B cell (primary cell): ENCODE measurements at regions not wholly inside any gene's neighbourhood (a gene's known extent, or its start where the extent isn't known, plus 50 kb on each side); places are given as distances from the start of the nearest gene placed in this dataset.

Source experiments
- ATAC-seq: fragments of 200-7000 bp; cut with Tn5 transposase; one replicate; pipeline ENCODE4 v1.10.0; 2021; ENCODE audit warnings: low read depth, mild to moderate bottlenecking, moderate number of reproducible peaks, moderate library complexity
- CTCF ChIA-PET: fragments of 350-600 bp; sonication (Branson Sonifier 250); formaldehyde crosslinking; loops from one replicate; lab custom pipeline; 2021; ENCODE audit warnings: antibody characterized with exemption, inconsistent platforms; lab: Charles Lee
- POLR2A ChIA-PET: fragments of 350-600 bp; sonication (Branson Sonifier 250); formaldehyde crosslinking; loops from one replicate; lab custom pipeline; 2021; ENCODE audit warnings: antibody characterized with exemption; lab: Charles Lee
- DNase-seq: peaks from one replicate; pipeline ENCODE4 v3.0.0; 2013
- H2AFZ ChIP-seq: 2 replicates; pipeline ENCODE4 v1.6.1; 2012; ENCODE audit warnings: mild to moderate bottlenecking, low read depth, low read length; ENCODE audit not compliant: insufficient read depth, poor library complexity, severe bottlenecking
- H3K27ac ChIP-seq, 2 donors: 1 replicate in 1 of 2; 2 replicates in 1 of 2; pipeline ENCODE4 v1.5.1; 2012 to 2013; ENCODE audit warnings: low read length in 2 of 2, mild to moderate bottlenecking in 2 of 2, moderate library complexity in 1 of 2
- H3K27me3 ChIP-seq, 4 experiments: fragments of 200-600 bp in 1 of 4; sonication (generic) in 1 of 4; replicated peaks in 1 of 4; 1 replicate in 2 of 4; 2 replicates in 2 of 4; pipeline versions ENCODE4 v1.6.1 to v1.7.0; 2013 to 2016; ENCODE audit warnings: low read length in 3 of 4, mild to moderate bottlenecking in 2 of 4, mixed read lengths in 1 of 4, moderate library complexity in 1 of 4; ENCODE audit not compliant: insufficient read depth in 4 of 4, control insufficient read depth in 3 of 4; ENCODE audit errors: control extremely low read depth in 1 of 4
- H3K36me3 ChIP-seq, 2 experiments: replicated peaks in 1 of 2; 1 replicate in 1 of 2; 2 replicates in 1 of 2; pipeline versions ENCODE4 v1.6.1 to v1.7.1; 2013; ENCODE audit warnings: low read length in 1 of 2; ENCODE audit not compliant: insufficient read depth in 2 of 2, control insufficient read depth in 1 of 2; ENCODE audit errors: control extremely low read depth in 1 of 2, extremely low read depth in 1 of 2
- H3K4me1 ChIP-seq, 2 donors: fragments of 200-600 bp in 1 of 2; sonication (generic) in 1 of 2; 1 replicate in 1 of 2; 2 replicates in 1 of 2; pipeline versions ENCODE4 v1.5.1 to v1.6.1; 2013 to 2017; ENCODE audit warnings: low read length in 2 of 2; ENCODE audit not compliant: control insufficient read depth in 2 of 2, insufficient read depth in 2 of 2
- H3K4me2 ChIP-seq: replicated peaks from 2 replicates; pipeline ENCODE3; 2012; ENCODE audit warnings: mild to moderate bottlenecking, low read depth, low read length; ENCODE audit not compliant: poor library complexity, severe bottlenecking
- H3K4me3 ChIP-seq, 5 experiments: fragments of 200-600 bp in 1 of 5; sonication (generic) in 1 of 5; 1 replicate in 3 of 5; 2 replicates in 2 of 5; pipeline versions ENCODE4 v1.5.1 to v1.7.0; 2011 to 2016; ENCODE audit warnings: low read length in 4 of 5, mild to moderate bottlenecking in 4 of 5, low read depth in 2 of 5, control low read depth in 1 of 5, moderate library complexity in 1 of 5; ENCODE audit not compliant: insufficient read depth in 1 of 5; ENCODE audit errors: control extremely low read depth in 1 of 5, extremely low read depth in 1 of 5
- H3K79me2 ChIP-seq: fragments of 200-600 bp; sonication (generic); one replicate; pipeline ENCODE4 v1.6.0; 2016; ENCODE audit warnings: low read length; ENCODE audit not compliant: control insufficient read depth, insufficient read depth
- H3K9ac ChIP-seq: fragments of 200-600 bp; sonication (generic); 2 replicates; pipeline ENCODE4 v1.6.1; 2017; ENCODE audit warnings: mild to moderate bottlenecking, low read length, moderate library complexity
- H3K9me3 ChIP-seq, 3 donors: one replicate each; pipeline versions ENCODE4 v1.6.1 to v1.7.1; 2013; ENCODE audit warnings: low read length in 2 of 3; ENCODE audit not compliant: control insufficient read depth in 2 of 3, insufficient read depth in 1 of 3; ENCODE audit errors: control extremely low read depth in 1 of 3
- H4K20me1 ChIP-seq: 2 replicates; pipeline ENCODE4 v1.6.0; 2012; ENCODE audit warnings: mild to moderate bottlenecking, low read length; ENCODE audit not compliant: insufficient read depth, control insufficient read depth, poor library complexity, severe bottlenecking
- H3K27ac Mint-ChIP-seq: one replicate; pipeline ENCODE4 v1.8.0; 2021; ENCODE audit warnings: mixed read lengths
- H3K27me3 Mint-ChIP-seq: one replicate; pipeline ENCODE4 v1.8.0; 2021; ENCODE audit warnings: mixed read lengths
- H3K4me1 Mint-ChIP-seq: one replicate; pipeline ENCODE4 v1.8.0; 2021; ENCODE audit warnings: mixed read lengths
- H3K4me3 Mint-ChIP-seq: one replicate; pipeline ENCODE4 v1.8.0; 2021; ENCODE audit warnings: mixed read lengths
- H3K9me3 Mint-ChIP-seq: one replicate; pipeline ENCODE4 v1.8.0; 2022; ENCODE audit warnings: mixed read lengths; ENCODE audit not compliant: insufficient read depth
- CTCF ChIP-seq: fragments of 200-600 bp; IDR thresholded peaks from one replicate; pipeline ENCODE4 v1.8.0; 2022; ENCODE audit warnings: antibody characterized with exemption, mild to moderate bottlenecking
- EZH2 ChIP-seq: IDR thresholded peaks from 2 replicates; pipeline ENCODE4 v1.6.1; 2012; ENCODE audit warnings: borderline replicate concordance, low read depth, mild to moderate bottlenecking, moderate library complexity, low read length; ENCODE audit not compliant: insufficient read depth, poor library complexity, severe bottlenecking
- WGBS: methylation state at CpG from one replicate; pipeline ENCODE4 v1.1.5; 2013; ENCODE audit warnings: missing lambda C conversion rate; ENCODE audit not compliant: insufficient coverage; 5-methylcytosine and 5-hydroxymethylcytosine counted together
- intact Hi-C: fragments of 100-400 bp; cut with micrococcal nuclease; formaldehyde crosslinking; loops from one replicate; pipeline ENCODE4 v1.10.0; 2022

GRCh38 chr10:85008488-85009184 lies 680.2 kb downstream of the CCSER2 start:
- no peak overlapping the region for H3K4me3 ChIP-seq
- no peaks in the 10 kb centered on the region for H3K36me3 ChIP-seq
- H3K4me1 ChIP-seq: no peaks in the 10 kb centered on the region
- 88% methylated on average over 3 of the region's 6 CpGs for WGBS
- Mint-ChIP-seq H3K4me3 (no peak overlapping the region), H3K9me3 (no peaks in the 10 kb centered on the region), H3K4me1 (no peaks in the 10 kb centered on the region), H3K27me3 (no peaks in the 10 kb centered on the region), H3K27ac (no peak overlapping the region)
- TF ChIP-seq EZH2 (no peak), CTCF (no peak)
- H3K9me3 ChIP-seq: no peaks in the 10 kb centered on the region
- H3K79me2 ChIP-seq: no peaks in the 10 kb centered on the region
- ATAC-seq (no peak), DNase-seq (no peak)
- no peak overlapping the region for H2AFZ ChIP-seq
- H3K27ac ChIP-seq: no peak overlapping the region
- H4K20me1 ChIP-seq: no peaks in the 10 kb centered on the region
- H3K27me3 ChIP-seq: no peaks in the 10 kb centered on the region
- H3K4me2 ChIP-seq: no peak overlapping the region
- H3K9ac ChIP-seq: no peak overlapping the region
- POLR2A ChIA-PET: no interaction called here
- intact Hi-C loops: no loop called here
- CTCF ChIA-PET: no interaction called here

GRCh38 chr10:85012305-85012704 lies 683.9 kb downstream of the CCSER2 start:
- H3K27me3 Mint-ChIP-seq: no peaks in the 10 kb centered on the region
- Histone ChIP-seq H3K27me3 (no peaks in the 10 kb centered on the region), H4K20me1 (no peaks in the 10 kb centered on the region), H3K27ac (no peak overlapping the region), H3K9me3 (no peaks in the 10 kb centered on the region), H3K36me3 (no peaks in the 10 kb centered on the region), H3K9ac (no peak overlapping the region), H3K4me3 (no peak overlapping the region), H3K4me1 (no peaks in the 10 kb centered on the region), H3K79me2 (no peaks in the 10 kb centered on the region), H2AFZ (no peak overlapping the region), H3K4me2 (no peak overlapping the region)
- POLR2A ChIA-PET: no interaction called here
- H3K4me3 Mint-ChIP-seq: no peak overlapping the region
- no peaks in the 10 kb centered on the region for H3K9me3 Mint-ChIP-seq
- intact Hi-C loops: no loop called here
- no peaks in the 10 kb centered on the region for H3K4me1 Mint-ChIP-seq
- no peak for TF ChIP-seq EZH2
- no peak for TF ChIP-seq CTCF
- no peak overlapping the region for H3K27ac Mint-ChIP-seq
- CTCF ChIA-PET: interaction anchor here (0.7 kb wide), 1 partner anchor 18 kb away, joined by 3 read pairs; no protein-coding TSS in a partner anchor
- DNase-seq: no peak
- WGBS: no CpG with 5 or more reads among the region's 2 CpGs
- ATAC-seq: no peak
